Prostate gland (tissue), 2 donors: ENCODE measurements at regions not wholly inside any gene's neighbourhood (a gene's known extent, or its start where the extent isn't known, plus 50 kb on each side); places are given as distances from the start of the nearest gene placed in this dataset.
"Not testable (repeated sequence)": the region's sequence is repeated elsewhere in the genome, so short reads cannot be mapped to it uniquely, and the experiment has no call there.

Source experiments
- DNase-seq: peaks from one replicate; pipeline ENCODE4 v3.0.0-alpha.2; 2019; ENCODE audit warnings: low spot score
- H3K27ac ChIP-seq, 2 donors: fragments of 200-600 bp; sonication (generic); 2 replicates each; pipeline ENCODE4 v1.5.1; 2017 to 2019
- H3K27me3 ChIP-seq: fragments of 200-600 bp; sonication (generic); replicated peaks from 2 replicates; pipeline ENCODE4 v1.5.1; 2019; ENCODE audit not compliant: insufficient read depth
- H3K36me3 ChIP-seq, 2 donors: fragments of 200-600 bp; sonication (generic); 1 replicate in 1 of 2; 2 replicates in 1 of 2; pipeline versions ENCODE4 v1.5.1 to v1.8.1; 2017 to 2019
- H3K4me1 ChIP-seq: fragments of 200-600 bp; sonication (generic); replicated peaks from 2 replicates; pipeline ENCODE4 v1.5.1; 2019
- H3K4me3 ChIP-seq, 2 donors: fragments of 200-600 bp; sonication (generic); 2 replicates each; pipeline ENCODE4 v1.5.1; 2017 to 2019
- H3K9me3 ChIP-seq: fragments of 200-600 bp; sonication (generic); 2 replicates; pipeline ENCODE4 v1.5.1; 2017
- POLR2A ChIP-seq: fragments of 450-650 bp; IDR thresholded peaks from one replicate; pipeline ENCODE4 v1.6.1; 2016; ENCODE audit warnings: antibody characterized with exemption, mild to moderate bottlenecking
- POLR2AphosphoS5 ChIP-seq: sonication (generic); formaldehyde crosslinking; IDR thresholded peaks from one replicate; pipeline ENCODE4 v1.6.1; 2017; ENCODE audit warnings: antibody characterized with exemption
- WGBS: methylation state at CpG from one replicate; pipeline ENCODE4 v1.1.5; 2018; 5-methylcytosine and 5-hydroxymethylcytosine counted together
- intact Hi-C: fragments of 100-400 bp; cut with DNase I; formaldehyde crosslinking; loops from one replicate; pipeline ENCODE4 v1.14.2; 2022
- TF ChIP-seq, protein P1 (sequence below), 4 experiments: fragments of 200-600 bp in 2 of 4; fragments of 450-650 bp in 2 of 4; sonication (generic) in 2 of 4; IDR thresholded peaks; 1 replicate in 3 of 4; 2 replicates in 1 of 4; pipeline ENCODE4 v1.5.1; 2016 to 2019; ENCODE audit warnings: antibody characterized with exemption in 4 of 4, mild to moderate bottlenecking in 2 of 4, moderate library complexity in 2 of 4

DNA sequence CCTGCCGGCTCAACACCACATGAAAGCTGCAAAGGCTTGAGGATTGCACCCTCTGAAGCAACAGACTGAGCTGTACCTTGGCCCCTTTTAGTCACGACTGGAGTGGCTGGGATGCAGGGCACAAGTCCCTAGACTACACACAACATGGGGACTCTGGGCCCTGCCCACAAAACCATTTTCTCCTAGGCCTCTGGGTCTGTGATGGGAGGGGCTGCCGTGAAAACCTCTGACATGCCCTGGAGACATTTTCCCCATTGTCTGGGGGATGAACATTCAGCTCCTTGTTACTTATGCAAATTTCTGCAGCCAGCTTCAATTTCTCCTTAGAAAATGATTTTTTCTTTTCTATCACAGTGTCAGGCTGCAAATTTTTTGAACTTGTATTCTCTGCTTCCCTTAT, 123.5 kb upstream of the SMARCAD1 start:
- 81% methylated on average over 3 of the region's 3 CpGs for WGBS
- no peak for DNase-seq
- Histone ChIP-seq H3K4me1 (no peaks in the 10 kb centered on the region), H3K27me3 (no peaks in the 10 kb centered on the region), H3K27ac (no peak overlapping the region), H3K4me3 (no peak overlapping the region), H3K36me3 (no peaks in the 10 kb centered on the region), H3K9me3 (no peaks in the 10 kb centered on the region)
- TF ChIP-seq, protein P1, sequence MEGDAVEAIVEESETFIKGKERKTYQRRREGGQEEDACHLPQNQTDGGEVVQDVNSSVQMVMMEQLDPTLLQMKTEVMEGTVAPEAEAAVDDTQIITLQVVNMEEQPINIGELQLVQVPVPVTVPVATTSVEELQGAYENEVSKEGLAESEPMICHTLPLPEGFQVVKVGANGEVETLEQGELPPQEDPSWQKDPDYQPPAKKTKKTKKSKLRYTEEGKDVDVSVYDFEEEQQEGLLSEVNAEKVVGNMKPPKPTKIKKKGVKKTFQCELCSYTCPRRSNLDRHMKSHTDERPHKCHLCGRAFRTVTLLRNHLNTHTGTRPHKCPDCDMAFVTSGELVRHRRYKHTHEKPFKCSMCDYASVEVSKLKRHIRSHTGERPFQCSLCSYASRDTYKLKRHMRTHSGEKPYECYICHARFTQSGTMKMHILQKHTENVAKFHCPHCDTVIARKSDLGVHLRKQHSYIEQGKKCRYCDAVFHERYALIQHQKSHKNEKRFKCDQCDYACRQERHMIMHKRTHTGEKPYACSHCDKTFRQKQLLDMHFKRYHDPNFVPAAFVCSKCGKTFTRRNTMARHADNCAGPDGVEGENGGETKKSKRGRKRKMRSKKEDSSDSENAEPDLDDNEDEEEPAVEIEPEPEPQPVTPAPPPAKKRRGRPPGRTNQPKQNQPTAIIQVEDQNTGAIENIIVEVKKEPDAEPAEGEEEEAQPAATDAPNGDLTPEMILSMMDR (IDR thresholded peaks at IDR 0.05): no peak
- TF ChIP-seq POLR2AphosphoS5: no peak
- TF ChIP-seq POLR2A: no peak
- intact Hi-C loops: no loop called here

DNA sequence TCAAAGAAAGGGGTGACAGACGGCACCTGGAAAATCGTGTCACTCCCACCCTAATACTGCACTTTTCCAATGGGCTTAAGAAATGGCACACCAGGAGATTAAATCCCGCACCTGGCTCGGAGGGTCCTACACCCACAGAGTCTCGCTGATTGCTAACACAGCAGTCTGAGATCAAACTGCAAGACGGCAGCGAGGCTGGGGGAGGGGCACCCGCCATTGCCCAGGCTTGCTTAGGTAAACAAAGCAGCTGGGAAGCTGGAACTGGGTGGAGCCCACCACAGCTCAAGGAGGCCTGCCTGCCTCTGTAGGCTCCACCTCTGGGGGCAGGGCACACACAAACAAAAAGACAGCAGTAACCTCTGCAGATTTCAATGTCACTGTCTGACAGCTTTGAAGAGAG, 108.5 kb upstream of the SMARCAD1 start:
- H3K27me3 ChIP-seq, intact Hi-C loops, H3K36me3 ChIP-seq, H3K4me3 ChIP-seq, H3K4me1 ChIP-seq, DNase-seq, H3K9me3 ChIP-seq, H3K27ac ChIP-seq: not testable (repeated sequence)
- WGBS: 85% methylated on average over 8 of the region's 8 CpGs

- no peak for DNase-seq
- WGBS: 69% methylated on average over 1 of the region's 1 CpG
- no peaks in the 10 kb centered on the region for H3K36me3 ChIP-seq
- no peaks in the 10 kb centered on the region for H3K9me3 ChIP-seq
- TF ChIP-seq POLR2A: no peak
- H3K4me3 ChIP-seq: no peak overlapping the region
- H3K27me3 ChIP-seq: no peaks in the 10 kb centered on the region
- intact Hi-C loops: no loop called here
- H3K27ac ChIP-seq: no peak overlapping the region
- no peaks in the 10 kb centered on the region for H3K4me1 ChIP-seq
Measured at GRCh38 chr4:94112644-94113043, 95.0 kb upstream of the SMARCAD1 start.

- no peaks in the 10 kb centered on the region for H3K27me3 ChIP-seq
- WGBS: 67% methylated on average over 2 of the region's 2 CpGs
- DNase-seq: no peak
- H3K4me1 ChIP-seq: no peaks in the 10 kb centered on the region
- no peaks in the 10 kb centered on the region for H3K9me3 ChIP-seq
- H3K27ac ChIP-seq: no peak overlapping the region
- no peaks in the 10 kb centered on the region for H3K36me3 ChIP-seq
- no peak overlapping the region for H3K4me3 ChIP-seq
- intact Hi-C loops: no loop called here
- TF ChIP-seq, protein P1 (IDR thresholded peaks at IDR 0.05): no peak
- TF ChIP-seq POLR2AphosphoS5 (no peak), POLR2A (no peak)
Measured at GRCh38 chr4:94115687-94116086, 92.0 kb upstream of the SMARCAD1 start.

DNA sequence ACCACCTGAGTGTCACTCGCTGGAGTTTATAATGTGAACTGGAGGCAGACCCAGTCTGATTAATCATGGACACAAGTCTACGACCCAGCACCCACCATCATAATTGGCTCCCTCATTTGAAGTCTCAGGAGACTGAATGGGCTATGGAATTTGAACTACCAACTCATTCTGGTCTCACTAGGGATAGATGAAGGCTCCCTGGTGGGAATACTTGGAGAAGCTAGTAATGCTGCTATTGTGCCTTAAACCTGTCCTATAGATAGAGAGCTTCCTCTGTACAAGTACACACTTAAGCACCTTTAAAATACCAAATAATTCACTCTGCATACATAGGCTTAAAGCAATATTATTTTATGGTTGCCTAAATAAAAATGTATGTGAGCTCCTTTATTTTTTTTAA, 90.8 kb upstream of the SMARCAD1 start:
- no peak overlapping the region for H3K4me3 ChIP-seq
- no peak overlapping the region for H3K27ac ChIP-seq
- H3K9me3 ChIP-seq: no peaks in the 10 kb centered on the region
- WGBS: 66% methylated on average over 2 of the region's 2 CpGs
- DNase-seq: no peak
- H3K36me3 ChIP-seq: no peaks in the 10 kb centered on the region
- H3K4me1 ChIP-seq: no peaks in the 10 kb centered on the region
- intact Hi-C loops: no loop called here
- H3K27me3 ChIP-seq: no peaks in the 10 kb centered on the region
- TF ChIP-seq, protein P1 (IDR thresholded peaks at IDR 0.05): no peak
- TF ChIP-seq POLR2A (no peak), POLR2AphosphoS5 (no peak)

- no peaks in the 10 kb centered on the region for H3K36me3 ChIP-seq
- no peaks in the 10 kb centered on the region for H3K4me1 ChIP-seq
- no peak overlapping the region for H3K27ac ChIP-seq
- H3K9me3 ChIP-seq: no peaks in the 10 kb centered on the region
- DNase-seq: no peak
- TF ChIP-seq POLR2A: no peak
- TF ChIP-seq POLR2AphosphoS5: no peak
- TF ChIP-seq, protein P1 (IDR thresholded peaks at IDR 0.05): no peak
- no peaks in the 10 kb centered on the region for H3K27me3 ChIP-seq
- 31% methylated on average over 4 of the region's 4 CpGs for WGBS
- intact Hi-C loops: loop anchor here (5.0 kb wide), 1 partner anchor 334 kb away; no protein-coding TSS in a partner anchor
- no peak overlapping the region for H3K4me3 ChIP-seq
Measured at GRCh38 chr4:94126669-94127068, 81.0 kb upstream of the SMARCAD1 start.
